ENCODE measurements at regions not wholly inside any gene's neighbourhood (a gene's known extent, or its start where the extent isn't known, plus 50 kb on each side); places are given as distances from the start of the nearest gene placed in this dataset.

GRCh38 chrX:97854086-97854485 is 970.4 kb downstream of the RPA4 start:
- no peak for FAIRE-seq
- DNase-seq: no peak
- WGBS, 2 donors: 63 to 69% methylated on average over 2 of the region's 2 CpGs

GRCh38 chrX:97858592-97858991 is 974.9 kb downstream of the RPA4 start:
- H3K4me3 ChIP-seq: no peak overlapping the region
- intact Hi-C loops (cut with DNase I): no loop called here
- peaks cover 0 to 10% (median 6%) of the 10 kb centered on the region in 4 donors for H3K27me3 ChIP-seq
- TF ChIP-seq CTCF (IDR thresholded peaks at IDR 0.05): no peak
- H3K27ac ChIP-seq: no peak overlapping the region
- no peaks in the 10 kb centered on the region for H3K36me3 ChIP-seq
- WGBS, 2 donors: 67 to 76% methylated on average over 1 of the region's 1 CpG
- H3K9me3 ChIP-seq: no peaks in the 10 kb centered on the region
- no peaks in the 10 kb centered on the region for H3K4me1 ChIP-seq
- FAIRE-seq (no peak), DNase-seq (no peak), ATAC-seq (no peak)

More at GRCh38 chrX:97854086-97854485, 970.4 kb downstream of the RPA4 start:
- intact Hi-C loops (cut with DNase I): no loop called here
- H3K27me3 ChIP-seq: peaks cover 0 to 4% (median 2%) of the 10 kb centered on the region in 4 donors
- H3K4me3 ChIP-seq: no peak overlapping the region
- no peak overlapping the region for H3K27ac ChIP-seq
- H3K4me1 ChIP-seq: no peaks in the 10 kb centered on the region
- no peaks in the 10 kb centered on the region for H3K36me3 ChIP-seq
- ATAC-seq: no peak
- H3K9me3 ChIP-seq: no peaks in the 10 kb centered on the region
- no peak for TF ChIP-seq CTCF (IDR thresholded peaks at IDR 0.05)

- Histone ChIP-seq H3K27me3 (peaks cover 0 to 13% (median 6%) of the 10 kb centered on the region in 4 donors), H3K36me3 (no peaks in the 10 kb centered on the region), H3K4me3 (no peak overlapping the region), H3K9me3 (no peaks in the 10 kb centered on the region), H3K4me1 (no peaks in the 10 kb centered on the region), H3K27ac (no peak overlapping the region)
- intact Hi-C loops (cut with DNase I): no loop called here
- no peak for ATAC-seq
- FAIRE-seq: no peak
- no peak for DNase-seq
- TF ChIP-seq CTCF (IDR thresholded peaks at IDR 0.05): no peak
- 63 to 67% methylated on average over 1 of the region's 1 CpG for WGBS, 2 donors
Measured at GRCh38 chrX:97860226-97860625, 976.5 kb downstream of the RPA4 start.

GRCh38 chrX:97863261-97863660 is 979.6 kb downstream of the RPA4 start:
- no peak overlapping the region for H3K4me3 ChIP-seq
- ATAC-seq: no peak
- no peaks in the 10 kb centered on the region for H3K4me1 ChIP-seq
- no peak for DNase-seq
- TF ChIP-seq CTCF (IDR thresholded peaks at IDR 0.05): no peak
- no peak for FAIRE-seq
- no peaks in the 10 kb centered on the region for H3K36me3 ChIP-seq
- no peak overlapping the region for H3K27ac ChIP-seq
- WGBS, 2 donors: 40 to 51% methylated on average over 3 of the region's 3 CpGs
- H3K9me3 ChIP-seq: no peaks in the 10 kb centered on the region
- peaks cover 0 to 17% (median 6%) of the 10 kb centered on the region in 4 donors for H3K27me3 ChIP-seq
- intact Hi-C loops (cut with DNase I): no loop called here

- DNase-seq (no peak), ATAC-seq (no peak), FAIRE-seq (no peak)
- Histone ChIP-seq H3K36me3 (no peaks in the 10 kb centered on the region), H3K27me3 (peaks cover 0 to 7% (median 0%) of the 10 kb centered on the region in 4 donors), H3K9me3 (no peaks in the 10 kb centered on the region), H3K4me1 (no peaks in the 10 kb centered on the region), H3K27ac (no peak overlapping the region), H3K4me3 (no peak overlapping the region)
- intact Hi-C loops (cut with DNase I): no loop called here
- 44 to 54% methylated on average over 2 of the region's 2 CpGs for WGBS, 2 donors
- no peak for TF ChIP-seq CTCF (IDR thresholded peaks at IDR 0.05)
Measured at GRCh38 chrX:97867266-97867665, 983.6 kb downstream of the RPA4 start.

All from pancreas (tissue), 10 donors.